GM12891 (cell line): ENCODE measurements at regions not wholly inside any gene's neighbourhood (a gene's known extent, or its start where the extent isn't known, plus 50 kb on each side); places are given as distances from the start of the nearest gene placed in this dataset.

Source experiments
- POLR2A ChIP-seq: IDR thresholded peaks from 2 replicates; pipeline ENCODE4 v1.6.1; 2011; ENCODE audit warnings: low read depth, low read length, control low read depth
- POLR2AphosphoS5 ChIP-seq: IDR thresholded peaks from 2 replicates; pipeline ENCODE4 v1.6.1; 2011; ENCODE audit warnings: low read depth, low read length, control low read depth
- POU2F2 ChIP-seq: IDR thresholded peaks from 2 replicates; pipeline ENCODE4 v1.6.1; 2011; ENCODE audit warnings: low read depth, mild to moderate bottlenecking, control low read depth, low read length, moderate library complexity
- TAF1 ChIP-seq: IDR thresholded peaks from 2 replicates; pipeline ENCODE4 v1.6.1; 2011; ENCODE audit warnings: low read depth, low read length, control low read depth

GRCh38 chr12:25853316-25854095 is 105.0 kb upstream of the RASSF8 start:
- TF ChIP-seq POLR2A (no peak), POLR2AphosphoS5 (no peak), TAF1 (no peak), POU2F2 (no peak)
